Esophagus (tissue), 2 donors: ENCODE measurements at regions not wholly inside any gene's neighbourhood (a gene's known extent, or its start where the extent isn't known, plus 50 kb on each side); places are given as distances from the start of the nearest gene placed in this dataset.
A peak's percentile ranks its signal among the peaks of the same experiment; 100 is the strongest.

Experiments used
- H3K27ac ChIP-seq, 2 donors: one replicate each; pipeline ENCODE4 v1.5.1; 2013; ENCODE audit warnings: low read depth in 2 of 2, mild to moderate bottlenecking in 2 of 2, inconsistent platforms in 1 of 2, low read length in 1 of 2, moderate library complexity in 1 of 2
- H3K27me3 ChIP-seq, 2 donors: one replicate each; pipeline ENCODE4 v1.6.1; 2013; ENCODE audit warnings: low read length in 2 of 2, control low read depth in 1 of 2, mild to moderate bottlenecking in 1 of 2; ENCODE audit not compliant: insufficient read depth in 2 of 2, control insufficient read depth in 1 of 2
- H3K36me3 ChIP-seq, 2 donors: one replicate each; pipeline ENCODE4 v1.6.1; 2013; ENCODE audit warnings: low read length in 1 of 2; ENCODE audit not compliant: control insufficient read depth in 2 of 2, insufficient read depth in 2 of 2
- H3K4me1 ChIP-seq, 2 donors: one replicate each; pipeline ENCODE4 v1.6.1; 2013; ENCODE audit warnings: low read length in 1 of 2; ENCODE audit not compliant: control insufficient read depth in 2 of 2, insufficient read depth in 2 of 2
- H3K4me3 ChIP-seq, 2 donors: one replicate each; pipeline ENCODE4 v1.5.1; 2013; ENCODE audit warnings: low read length in 2 of 2, mild to moderate bottlenecking in 2 of 2, low read depth in 1 of 2, moderate library complexity in 1 of 2
- H3K9me3 ChIP-seq, 2 donors: one replicate each; pipeline ENCODE4 v1.6.1; 2013; ENCODE audit warnings: mild to moderate bottlenecking in 2 of 2, low read depth in 1 of 2, low read length in 1 of 2, moderate library complexity in 1 of 2; ENCODE audit not compliant: control insufficient read depth in 2 of 2, insufficient read depth in 1 of 2
- WGBS, 2 donors: extraction: QIAGEN DNeasy Blood & Tissue Kit; methylation state at CpG; one replicate each; pipeline ENCODE4 v1.1.7; 2013; 5-methylcytosine and 5-hydroxymethylcytosine counted together
- donor health status: healthy with polysubstance abuse.
- donor health status: Bipolar disorder and iron deficiency.

- no peak overlapping the region for H3K27ac ChIP-seq
- H3K4me3 ChIP-seq = no peak overlapping the region
- 79 to 88% methylated on average over 6 of the region's 6 CpGs for WGBS, 2 donors
- no peaks in the 10 kb centered on the region for H3K27me3 ChIP-seq
- no peaks in the 10 kb centered on the region for H3K36me3 ChIP-seq
- no peaks in the 10 kb centered on the region for H3K4me1 ChIP-seq
- H3K9me3 ChIP-seq = no peaks in the 10 kb centered on the region
Observed at GRCh38 chr6:159601211-159601610, 91.8 kb downstream of the SOD2 start.

- Histone ChIP-seq H3K4me1 (peaks cover 4% of the 10 kb centered on the region in 2 donors), H3K4me3 (no peak overlapping the region), H3K27me3 (no peaks in the 10 kb centered on the region), H3K27ac (no peak overlapping the region), H3K36me3 (no peaks in the 10 kb centered on the region), H3K9me3 (no peaks in the 10 kb centered on the region)
- 30 to 47% methylated on average over 3 of the region's 3 CpGs for WGBS, 2 donors
Observed at GRCh38 chr6:159595173-159595572, 97.9 kb downstream of the SOD2 start.

- H3K4me3 ChIP-seq = no peak overlapping the region
- H3K9me3 ChIP-seq = no peaks in the 10 kb centered on the region
- peaks cover 4% of the 10 kb centered on the region in 2 donors for H3K4me1 ChIP-seq
- H3K36me3 ChIP-seq = no peaks in the 10 kb centered on the region
- no peak overlapping the region for H3K27ac ChIP-seq
- no peaks in the 10 kb centered on the region for H3K27me3 ChIP-seq
- WGBS, 2 donors = 20 to 60% methylated on average over 1 of the region's 1 CpG
Observed at GRCh38 chr6:159594750-159595117, 98.3 kb downstream of the SOD2 start.

GRCh38 chr6:159594106-159594749 lies 98.8 kb downstream of the SOD2 start:
- Histone ChIP-seq H3K27ac (no peak overlapping the region), H3K9me3 (no peaks in the 10 kb centered on the region), H3K4me3 (no peak overlapping the region), H3K36me3 (no peaks in the 10 kb centered on the region), H3K27me3 (no peaks in the 10 kb centered on the region), H3K4me1 (peaks cover 4% of the 10 kb centered on the region in 2 donors)
- WGBS, 2 donors = 73 to 86% methylated on average over 7 of the region's 7 CpGs

- no peaks in the 10 kb centered on the region for H3K27me3 ChIP-seq
- no peak overlapping the region for H3K27ac ChIP-seq
- no peaks in the 10 kb centered on the region for H3K36me3 ChIP-seq
- H3K9me3 ChIP-seq = no peaks in the 10 kb centered on the region
- no peak overlapping the region for H3K4me3 ChIP-seq
- 74 to 82% methylated on average over 5 of the region's 5 CpGs for WGBS, 2 donors
- H3K4me1 ChIP-seq = peaks cover 4% of the 10 kb centered on the region in 2 donors
Observed at GRCh38 chr6:159590835-159591234, 102.2 kb downstream of the SOD2 start.

GRCh38 chr6:159586684-159587083 lies 106.4 kb downstream of the SOD2 start:
- Histone ChIP-seq H3K36me3 (no peaks in the 10 kb centered on the region), H3K27me3 (no peaks in the 10 kb centered on the region), H3K9me3 (no peaks in the 10 kb centered on the region), H3K4me1 (no peaks in the 10 kb centered on the region), H3K4me3 (no peak overlapping the region), H3K27ac (no peak overlapping the region)
- WGBS, 2 donors = 88 to 95% methylated on average over 1 of the region's 1 CpG

GRCh38 chr6:159582736-159583135 lies 110.3 kb downstream of the SOD2 start:
- Histone ChIP-seq H3K27ac (no peak overlapping the region), H3K36me3 (no peaks in the 10 kb centered on the region), H3K4me1 (peaks cover 0 to 4% of the 10 kb centered on the region in 2 donors), H3K9me3 (peaks cover 0 to 2% of the 10 kb centered on the region in 2 donors), H3K27me3 (no peaks in the 10 kb centered on the region), H3K4me3 (no peak overlapping the region)
- WGBS, 2 donors = 85 to 88% methylated on average over 8 of the region's 8 CpGs

GRCh38 chr6:159578629-159579028 lies 114.4 kb downstream of the SOD2 start:
- H3K4me1 ChIP-seq = peaks cover 0 to 4% of the 10 kb centered on the region in 2 donors
- H3K9me3 ChIP-seq = peaks cover 0 to 11% of the 10 kb centered on the region in 2 donors
- H3K27ac ChIP-seq = peak overlapping the region in 1 of 2 donors; percentile 2
- no peaks in the 10 kb centered on the region for H3K36me3 ChIP-seq
- WGBS, 2 donors = 69 to 86% methylated on average over 5 of the region's 5 CpGs
- H3K4me3 ChIP-seq = no peak overlapping the region
- no peaks in the 10 kb centered on the region for H3K27me3 ChIP-seq

- 56 to 59% methylated on average over 5 of the region's 5 CpGs for WGBS, 2 donors
- H3K36me3 ChIP-seq = no peaks in the 10 kb centered on the region
- peak overlapping the region; percentile 17 to 18 for H3K27ac ChIP-seq
- no peaks in the 10 kb centered on the region for H3K27me3 ChIP-seq
- peaks cover 0 to 4% of the 10 kb centered on the region in 2 donors for H3K4me1 ChIP-seq
- H3K4me3 ChIP-seq = no peak overlapping the region
- H3K9me3 ChIP-seq = peaks cover under 1 to 11% of the 10 kb centered on the region in 2 donors
Observed at GRCh38 chr6:159577564-159577963, 115.5 kb downstream of the SOD2 start.

GRCh38 chr6:159572439-159573110 lies 120.5 kb downstream of the SOD2 start:
- H3K36me3 ChIP-seq = no peaks in the 10 kb centered on the region
- no peaks in the 10 kb centered on the region for H3K27me3 ChIP-seq
- H3K4me1 ChIP-seq = no peaks in the 10 kb centered on the region
- WGBS, 2 donors = 67 to 70% methylated on average over 12 of the region's 12 CpGs
- H3K27ac ChIP-seq = no peak overlapping the region
- peaks cover 17 to 22% of the 10 kb centered on the region in 2 donors for H3K9me3 ChIP-seq
- H3K4me3 ChIP-seq = no peak overlapping the region
